Activated CD4-positive, alpha-beta T cell treated with anti-CD3 and anti-CD28 coated beads for 36 hours (primary cell): ENCODE measurements at regions not wholly inside any gene's neighbourhood (a gene's known extent, or its start where the extent isn't known, plus 50 kb on each side); places are given as distances from the start of the nearest gene placed in this dataset.

Experiments used
- ATAC-seq: fragments of 200-7000 bp; cut with Tn5 transposase; one replicate; pipeline ENCODE4 v1.10.0; 2021; ENCODE audit warnings: mild to moderate bottlenecking, moderate library complexity
- CTCF ChIA-PET: fragments of 350-600 bp; sonication (Branson Sonifier 250); formaldehyde crosslinking; loops from one replicate; lab custom pipeline; 2021; ENCODE audit warnings: antibody characterized with exemption; lab: Charles Lee
- POLR2A ChIA-PET: fragments of 350-600 bp; sonication (Branson Sonifier 250); formaldehyde crosslinking; loops from one replicate; lab custom pipeline; 2021; ENCODE audit warnings: antibody characterized with exemption, inconsistent platforms; lab: Charles Lee
- DNase-seq: peaks from one replicate; pipeline ENCODE4 v3.0.0-alpha.2; 2020
- H3K27ac Mint-ChIP-seq: one replicate; pipeline ENCODE4 v1.8.0; 2021; ENCODE audit warnings: mixed read lengths
- H3K27me3 Mint-ChIP-seq: one replicate; pipeline ENCODE4 v1.8.0; 2021; ENCODE audit warnings: mixed read lengths
- H3K36me3 Mint-ChIP-seq: one replicate; pipeline ENCODE4 v1.8.0; 2021; ENCODE audit warnings: low read depth, mixed read lengths
- H3K4me1 Mint-ChIP-seq: one replicate; pipeline ENCODE4 v1.8.0; 2021; ENCODE audit warnings: mixed read lengths
- H3K4me3 Mint-ChIP-seq: one replicate; pipeline ENCODE4 v1.8.0; 2021; ENCODE audit warnings: mild to moderate bottlenecking, moderate library complexity, mixed read lengths
- H3K9me3 Mint-ChIP-seq: one replicate; pipeline ENCODE4 v1.8.0; 2021; ENCODE audit warnings: low read depth, mixed read lengths
- intact Hi-C, 2 experiments: fragments of 100-400 bp; cut with DNase I in 1 of 2; cut with micrococcal nuclease in 1 of 2; formaldehyde crosslinking; loops; one replicate each; pipeline versions ENCODE4 v1.14.2 to v1.15.1; 2022 to 2024; cut with DNase I, micrococcal nuclease

DNA sequence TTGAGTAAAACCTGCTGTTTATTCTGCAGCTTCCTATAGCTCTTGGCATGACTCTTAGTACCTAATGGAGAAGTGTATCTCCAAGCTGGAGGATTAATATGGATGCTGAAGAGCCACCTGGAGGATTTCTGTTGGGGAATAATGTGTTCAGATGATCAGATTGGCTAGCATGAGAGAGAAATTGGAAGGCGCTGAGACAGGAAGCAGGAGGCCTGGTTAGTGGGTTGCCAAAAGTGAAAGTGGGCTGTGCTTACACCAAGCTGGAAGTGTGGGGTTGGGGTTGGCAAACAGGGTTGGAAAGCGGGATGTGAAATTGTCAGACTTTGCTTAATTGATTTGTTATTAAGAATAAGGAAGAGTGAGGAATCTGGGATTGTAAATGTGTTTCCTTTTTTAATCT is 111.8 kb upstream of the PLPP4 start:
- no peak overlapping the region for H3K4me3 Mint-ChIP-seq
- H3K36me3 Mint-ChIP-seq, result no peaks in the 10 kb centered on the region
- ATAC-seq (no peak), DNase-seq (no peak)
- H3K27ac Mint-ChIP-seq, result no peak overlapping the region
- intact Hi-C loops, result no loop called here
- H3K9me3 Mint-ChIP-seq, result no peaks in the 10 kb centered on the region
- CTCF ChIA-PET, result no interaction called here
- no peaks in the 10 kb centered on the region for H3K4me1 Mint-ChIP-seq
- POLR2A ChIA-PET, result no interaction called here
- H3K27me3 Mint-ChIP-seq, result peaks cover 2% of the 10 kb centered on the region

DNA sequence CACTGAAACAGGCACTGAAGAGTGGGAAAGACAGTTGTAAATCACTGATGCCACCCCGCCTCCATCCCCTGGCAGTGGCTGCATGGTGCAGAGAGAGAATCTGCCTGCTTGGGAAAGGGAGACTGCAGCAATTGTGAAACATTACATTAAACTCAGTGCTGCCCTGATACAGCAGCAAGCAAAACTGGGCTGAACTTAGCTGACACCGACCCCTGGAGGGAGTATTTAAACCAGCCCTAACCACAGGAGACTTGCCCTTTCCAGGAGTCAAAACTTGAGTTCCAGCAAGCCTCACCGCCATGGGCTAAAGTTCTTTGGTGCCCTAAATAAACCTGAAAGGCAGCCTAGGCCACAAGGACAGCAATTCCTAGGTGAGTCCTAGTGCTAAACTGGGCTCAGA is 109.4 kb upstream of the PLPP4 start:
- no peaks in the 10 kb centered on the region for H3K4me1 Mint-ChIP-seq
- CTCF ChIA-PET, result no interaction called here
- DNase-seq (no peak), ATAC-seq (no peak)
- intact Hi-C loops, result no loop called here
- no peaks in the 10 kb centered on the region for H3K36me3 Mint-ChIP-seq
- no peaks in the 10 kb centered on the region for H3K9me3 Mint-ChIP-seq
- H3K4me3 Mint-ChIP-seq, result no peak overlapping the region
- H3K27me3 Mint-ChIP-seq, result peaks cover 2% of the 10 kb centered on the region
- POLR2A ChIA-PET, result no interaction called here
- H3K27ac Mint-ChIP-seq, result no peak overlapping the region

DNA sequence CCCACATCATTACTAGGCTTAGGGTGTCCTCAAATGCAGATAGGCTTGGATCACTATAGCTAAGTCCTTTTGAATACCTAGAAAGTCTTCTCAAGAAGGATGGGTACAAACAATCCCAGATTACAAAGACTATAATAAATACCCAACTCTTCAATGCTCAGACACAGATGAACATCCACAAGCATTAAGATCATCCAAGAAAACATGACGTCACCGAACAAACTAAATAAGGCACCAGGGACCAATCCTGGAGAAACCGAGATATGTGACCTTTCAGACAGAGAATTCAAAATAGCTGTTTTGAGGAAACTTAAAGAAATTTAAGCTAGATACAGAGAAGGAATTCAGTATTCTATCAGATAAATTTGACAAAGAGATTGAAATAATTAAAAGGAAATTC is 108.0 kb upstream of the PLPP4 start:
- H3K4me3 Mint-ChIP-seq, result no peak overlapping the region
- H3K27ac Mint-ChIP-seq, result no peak overlapping the region
- DNase-seq (no peak), ATAC-seq (no peak)
- no peaks in the 10 kb centered on the region for H3K36me3 Mint-ChIP-seq
- ChIA-PET CTCF (interaction anchor here (1.0 kb wide), 1 partner anchor 12 kb away, joined by 3 read pairs; no protein-coding TSS in a partner anchor), POLR2A (no interaction called here)
- intact Hi-C loops, result no loop called here
- H3K9me3 Mint-ChIP-seq, result peaks cover 5% of the 10 kb centered on the region
- H3K4me1 Mint-ChIP-seq, result no peaks in the 10 kb centered on the region
- peaks cover 2% of the 10 kb centered on the region for H3K27me3 Mint-ChIP-seq

DNA sequence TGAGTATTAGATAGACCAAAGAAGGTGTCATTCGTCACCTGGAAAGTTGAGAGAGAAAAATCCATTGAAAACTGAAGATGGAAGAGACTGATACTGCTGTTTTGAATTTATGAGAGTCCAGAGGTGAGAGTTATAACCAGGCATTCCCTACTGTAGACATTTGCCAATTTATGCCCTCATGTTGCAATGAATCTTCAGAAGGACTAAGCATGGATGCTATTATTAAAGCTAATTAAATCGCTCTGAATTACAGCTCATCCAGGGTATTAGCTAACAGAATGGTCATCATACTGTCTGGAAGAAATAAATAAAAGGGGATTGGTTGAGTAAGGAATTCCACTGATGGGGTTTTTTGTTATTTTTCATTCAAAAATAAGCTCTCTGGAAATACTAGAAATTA is 101.6 kb upstream of the PLPP4 start:
- no peak for ATAC-seq
- intact Hi-C loops, result no loop called here
- H3K27me3 Mint-ChIP-seq, result no peaks in the 10 kb centered on the region

DNA sequence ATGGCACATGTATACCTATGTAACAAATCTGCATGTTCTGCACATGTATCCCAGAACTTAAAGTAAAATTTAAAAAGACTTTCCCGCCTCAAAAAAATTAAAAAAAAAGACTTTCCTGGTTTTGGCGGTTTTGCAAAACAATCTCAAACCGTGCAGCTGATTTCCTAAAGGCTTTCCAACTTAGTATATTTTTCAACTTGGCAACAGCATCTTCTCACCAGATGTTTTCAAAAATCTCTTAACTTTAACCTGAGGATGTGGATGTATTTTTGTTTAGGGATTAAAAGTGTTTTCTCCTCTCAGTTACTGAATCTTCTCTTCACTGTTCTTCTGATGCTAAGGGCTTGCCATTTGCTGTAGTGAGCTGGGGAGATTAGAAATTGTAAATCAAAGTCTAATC is 96.5 kb upstream of the PLPP4 start:
- Mint-ChIP-seq H3K4me1 (no peaks in the 10 kb centered on the region), H3K4me3 (no peak overlapping the region), H3K36me3 (no peaks in the 10 kb centered on the region), H3K27me3 (peaks cover 3% of the 10 kb centered on the region), H3K9me3 (no peaks in the 10 kb centered on the region), H3K27ac (no peak overlapping the region)
- CTCF ChIA-PET, result no interaction called here
- ATAC-seq, result no peak
- intact Hi-C loops, result no loop called here
- DNase-seq, result no peak
- POLR2A ChIA-PET, result no interaction called here

More for the DNA sequence above, 101.6 kb upstream of the PLPP4 start:
- H3K36me3 Mint-ChIP-seq, result no peaks in the 10 kb centered on the region
- H3K4me1 Mint-ChIP-seq, result no peaks in the 10 kb centered on the region
- no peak overlapping the region for H3K27ac Mint-ChIP-seq
- DNase-seq, result no peak
- CTCF ChIA-PET, result no interaction called here
- H3K9me3 Mint-ChIP-seq, result peaks cover 7% of the 10 kb centered on the region
- POLR2A ChIA-PET, result no interaction called here
- no peak overlapping the region for H3K4me3 Mint-ChIP-seq

DNA sequence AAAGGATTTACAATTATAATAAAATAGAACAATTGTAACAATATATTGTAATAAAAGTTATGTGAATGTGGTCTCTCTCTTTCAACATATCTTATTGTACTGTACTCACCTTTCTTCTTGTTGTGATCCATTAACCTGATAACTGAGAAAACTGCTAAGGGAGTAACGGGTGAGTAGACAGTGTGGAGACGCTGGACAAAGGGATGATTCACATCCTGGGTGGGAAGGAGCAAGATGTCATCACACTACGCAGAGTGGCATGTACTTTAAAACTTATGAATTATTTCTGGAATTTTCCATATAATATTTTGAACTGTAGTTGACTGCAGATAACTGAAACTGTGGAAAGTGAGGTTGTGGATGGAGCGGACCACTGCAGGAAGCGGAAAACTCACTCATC is 91.2 kb upstream of the PLPP4 start:
- Mint-ChIP-seq H3K9me3 (no peaks in the 10 kb centered on the region), H3K4me3 (no peak overlapping the region), H3K27ac (no peak overlapping the region), H3K36me3 (no peaks in the 10 kb centered on the region), H3K27me3 (peaks cover 7% of the 10 kb centered on the region), H3K4me1 (no peaks in the 10 kb centered on the region)
- ChIA-PET CTCF (interaction anchor here (0.5 kb wide), 1 partner anchor 71 kb away, joined by 5 read pairs; no protein-coding TSS in a partner anchor), POLR2A (no interaction called here)
- DNase-seq, result no peak
- intact Hi-C loops, result no loop called here
- no peak for ATAC-seq

DNA sequence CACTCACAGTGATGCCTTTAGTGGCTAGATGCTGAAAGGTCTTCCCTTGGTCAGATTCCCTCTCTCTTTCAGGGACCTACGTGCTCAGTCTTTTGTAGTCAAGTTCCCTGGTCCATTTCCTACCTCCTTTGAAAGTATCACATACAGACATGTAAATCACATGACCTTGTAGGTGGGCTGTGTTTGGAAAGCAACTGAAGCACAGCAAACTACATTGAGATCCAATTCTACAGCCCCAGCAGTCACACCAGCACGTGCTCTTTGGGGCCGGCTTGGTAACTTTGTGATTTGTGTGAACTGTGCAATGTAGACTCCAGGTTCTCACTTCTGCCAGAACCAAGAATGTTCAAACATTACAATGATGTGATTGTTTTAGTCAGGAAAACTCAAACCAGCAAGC is 89.7 kb upstream of the PLPP4 start:
- peaks cover 12% of the 10 kb centered on the region for H3K27me3 Mint-ChIP-seq
- no peak overlapping the region for H3K4me3 Mint-ChIP-seq
- no peaks in the 10 kb centered on the region for H3K36me3 Mint-ChIP-seq
- ATAC-seq, result no peak
- CTCF ChIA-PET, result no interaction called here
- no peaks in the 10 kb centered on the region for H3K9me3 Mint-ChIP-seq
- no peaks in the 10 kb centered on the region for H3K4me1 Mint-ChIP-seq
- intact Hi-C loops, result no loop called here
- no peak for DNase-seq
- POLR2A ChIA-PET, result no interaction called here
- H3K27ac Mint-ChIP-seq, result no peak overlapping the region

DNA sequence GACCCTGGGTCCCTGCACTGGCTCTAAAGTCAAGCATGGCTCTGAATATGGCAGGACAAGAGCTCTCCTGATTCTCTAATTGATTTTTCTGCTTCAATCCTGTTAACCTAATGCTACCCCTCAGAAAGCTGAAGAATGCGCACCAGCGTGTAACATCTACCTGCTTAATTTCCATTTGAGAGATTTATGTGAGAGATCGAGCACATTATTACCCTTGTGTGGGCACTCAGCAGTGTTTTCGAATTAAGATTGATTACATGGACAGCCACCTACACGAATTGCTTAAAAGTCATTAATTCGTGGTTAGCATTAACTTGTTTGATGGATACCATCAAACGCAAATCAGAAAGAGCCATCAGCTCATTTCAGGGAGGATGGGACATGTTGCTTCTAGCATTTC is 88.7 kb upstream of the PLPP4 start:
- Mint-ChIP-seq H3K9me3 (no peaks in the 10 kb centered on the region), H3K4me3 (no peak overlapping the region), H3K4me1 (no peaks in the 10 kb centered on the region), H3K27ac (no peak overlapping the region), H3K27me3 (peaks cover 15% of the 10 kb centered on the region), H3K36me3 (no peaks in the 10 kb centered on the region)
- ChIA-PET POLR2A (no interaction called here), CTCF (no interaction called here)
- DNase-seq (no peak), ATAC-seq (no peak)
- intact Hi-C loops, result no loop called here

DNA sequence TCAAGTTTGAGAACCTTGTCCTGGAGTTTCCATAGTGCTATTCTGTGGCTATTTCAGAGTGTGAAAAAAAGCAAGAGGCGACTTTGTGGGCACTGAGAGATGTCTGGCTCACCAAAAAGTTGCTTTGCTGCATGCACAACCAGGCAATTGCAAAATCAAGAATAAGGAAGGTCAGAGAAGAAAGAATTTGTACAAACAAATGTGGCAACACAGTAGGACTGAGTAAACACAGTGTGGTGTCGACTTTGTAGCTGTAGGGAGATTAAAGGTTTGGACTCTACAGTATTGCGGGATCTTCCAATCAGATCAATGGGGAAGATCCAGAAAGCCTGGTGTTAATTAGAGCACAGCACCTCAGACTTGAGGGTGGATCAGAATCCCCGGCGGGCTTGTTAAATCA is 88.1 kb upstream of the PLPP4 start:
- ChIA-PET CTCF (no interaction called here), POLR2A (no interaction called here)
- no peak for DNase-seq
- Mint-ChIP-seq H3K27me3 (peaks cover 15% of the 10 kb centered on the region), H3K27ac (no peak overlapping the region), H3K4me3 (no peak overlapping the region), H3K4me1 (no peaks in the 10 kb centered on the region), H3K9me3 (no peaks in the 10 kb centered on the region), H3K36me3 (no peaks in the 10 kb centered on the region)
- ATAC-seq, result no peak
- intact Hi-C loops, result no loop called here

DNA sequence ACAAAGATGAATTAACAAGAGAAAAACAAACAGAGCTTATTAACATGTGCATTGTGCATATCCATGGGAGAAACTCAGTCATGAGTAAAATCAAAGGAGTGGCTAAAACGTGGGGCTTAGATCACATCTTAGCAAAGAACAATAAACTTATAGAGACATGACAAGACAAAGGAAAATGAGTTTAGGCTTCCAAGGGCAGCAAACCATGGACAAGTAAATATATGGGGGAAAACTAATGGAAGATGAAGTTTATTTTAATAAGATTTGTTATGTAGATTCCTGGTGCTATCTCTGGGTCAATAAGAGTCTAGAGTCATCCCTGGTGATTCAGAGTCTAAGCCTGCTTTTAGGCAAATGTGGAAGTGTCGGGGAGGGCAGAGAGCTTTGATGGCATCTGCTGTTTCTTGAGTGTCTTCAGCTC is 87.2 kb upstream of the PLPP4 start:
- H3K27ac Mint-ChIP-seq, result no peak overlapping the region
- ChIA-PET CTCF (interaction anchor here (1.3 kb wide), 1 partner anchor 33 kb away, joined by 7 read pairs; no protein-coding TSS in a partner anchor), POLR2A (no interaction called here)
- ATAC-seq (no peak), DNase-seq (no peak)
- H3K9me3 Mint-ChIP-seq, result no peaks in the 10 kb centered on the region
- H3K27me3 Mint-ChIP-seq, result peaks cover 15% of the 10 kb centered on the region
- no peak overlapping the region for H3K4me3 Mint-ChIP-seq
- no peaks in the 10 kb centered on the region for H3K36me3 Mint-ChIP-seq
- intact Hi-C loops, result no loop called here
- H3K4me1 Mint-ChIP-seq, result no peaks in the 10 kb centered on the region

DNA sequence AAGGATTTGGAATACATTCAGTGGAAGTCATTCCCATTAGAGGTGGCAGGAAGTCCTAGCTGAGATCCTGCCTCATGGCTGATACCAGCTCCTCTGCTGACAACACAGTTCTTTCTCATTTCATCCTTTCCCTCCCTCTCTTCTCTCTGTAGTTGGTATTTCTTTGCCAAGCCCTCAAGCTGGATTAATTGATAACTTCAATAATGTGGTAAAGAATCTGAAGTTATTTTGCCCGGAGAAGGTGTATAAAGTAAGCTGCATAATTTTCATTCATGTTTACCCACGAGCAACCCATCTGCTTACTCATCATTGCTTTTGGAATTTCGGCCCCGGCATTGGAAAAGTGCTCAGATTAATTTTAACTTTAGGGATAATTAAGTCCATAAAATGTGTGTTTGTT is 85.2 kb upstream of the PLPP4 start:
- ChIA-PET POLR2A (no interaction called here), CTCF (no interaction called here)
- Mint-ChIP-seq H3K27me3 (peaks cover 12% of the 10 kb centered on the region), H3K9me3 (no peaks in the 10 kb centered on the region), H3K4me1 (no peaks in the 10 kb centered on the region), H3K27ac (no peak overlapping the region), H3K4me3 (no peak overlapping the region), H3K36me3 (no peaks in the 10 kb centered on the region)
- intact Hi-C loops, result no loop called here
- ATAC-seq (no peak), DNase-seq (no peak)

DNA sequence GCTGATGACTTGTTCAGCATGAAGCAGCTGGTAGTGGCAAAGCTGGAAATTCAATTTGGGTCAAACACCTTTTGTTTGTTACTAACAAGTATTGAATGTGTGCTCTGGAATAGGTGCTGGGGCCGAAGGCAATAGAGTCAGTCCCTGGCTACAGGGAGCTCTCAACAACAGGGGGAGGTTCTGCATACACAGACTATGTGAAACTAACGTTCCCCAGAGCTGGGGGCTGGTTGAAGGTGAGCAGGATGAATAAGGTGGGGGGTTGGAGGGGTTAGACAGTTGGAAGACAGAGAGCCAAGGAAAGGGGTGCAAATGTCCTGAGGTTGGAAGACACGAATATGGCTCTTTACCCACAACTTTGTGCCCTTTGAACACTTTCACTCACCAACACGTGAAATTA is 84.1 kb upstream of the PLPP4 start:
- ChIA-PET CTCF (interaction anchor here (0.7 kb wide), 1 partner anchor 27 kb away, joined by 3 read pairs; no protein-coding TSS in a partner anchor), POLR2A (no interaction called here)
- peaks cover 14% of the 10 kb centered on the region for H3K27me3 Mint-ChIP-seq
- no peaks in the 10 kb centered on the region for H3K36me3 Mint-ChIP-seq
- ATAC-seq, result no peak
- H3K27ac Mint-ChIP-seq, result no peak overlapping the region
- no peak for DNase-seq
- intact Hi-C loops, result no loop called here
- no peak overlapping the region for H3K4me3 Mint-ChIP-seq
- no peaks in the 10 kb centered on the region for H3K4me1 Mint-ChIP-seq
- no peaks in the 10 kb centered on the region for H3K9me3 Mint-ChIP-seq

DNA sequence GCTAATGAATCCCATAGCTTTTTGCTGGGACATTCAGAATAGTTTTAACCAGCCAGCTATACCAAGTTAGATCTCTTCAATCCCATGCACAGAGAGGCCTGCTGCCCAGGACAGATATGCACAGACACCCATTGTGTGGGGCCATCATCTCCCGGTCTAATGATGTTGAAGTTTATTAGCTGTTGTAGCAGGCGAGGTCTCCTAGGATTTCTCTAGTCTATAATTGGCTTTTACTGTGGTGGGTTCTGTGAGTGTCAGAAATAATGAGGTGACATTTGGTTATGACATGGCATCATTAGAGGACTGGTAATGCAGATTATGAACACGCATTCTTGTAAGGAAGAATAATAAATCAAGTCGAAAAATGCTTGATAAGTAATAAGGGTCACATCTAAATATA is 81.4 kb upstream of the PLPP4 start:
- ATAC-seq (no peak), DNase-seq (no peak)
- intact Hi-C loops, result no loop called here
- Mint-ChIP-seq H3K36me3 (no peaks in the 10 kb centered on the region), H3K27ac (no peak overlapping the region), H3K4me3 (no peak overlapping the region), H3K9me3 (no peaks in the 10 kb centered on the region), H3K27me3 (peaks cover 11% of the 10 kb centered on the region), H3K4me1 (no peaks in the 10 kb centered on the region)
- CTCF ChIA-PET, result no interaction called here
- POLR2A ChIA-PET, result no interaction called here
